WTC11 (cell line): ENCODE measurements at regions not wholly inside any gene's neighbourhood (a gene's known extent, or its start where the extent isn't known, plus 50 kb on each side); places are given as distances from the start of the nearest gene placed in this dataset.

ENCODE experiments used
- ATAC-seq: fragments of 200-7000 bp; cut with Tn5 transposase; 2 replicates; pipeline ENCODE4 v1.10.0; 2021; ENCODE audit warnings: mild to moderate bottlenecking, moderate library complexity
- CTCF ChIA-PET: fragments of 300-600 bp; sonication (Branson Sonifier 250); formaldehyde crosslinking; loops from one replicate; lab custom pipeline; 2021; ENCODE audit warnings: antibody characterized with exemption; lab: Charles Lee
- POLR2A ChIA-PET: fragments of 350-600 bp; sonication (Branson Sonifier 250); formaldehyde crosslinking; loops from one replicate; lab custom pipeline; 2021; ENCODE audit warnings: antibody characterized with exemption; lab: Charles Lee
- DNase-seq: peaks from one replicate; pipeline ENCODE4 v3.0.0; 2021; ENCODE audit warnings: low spot score
- H3K27ac Mint-ChIP-seq: 2 replicates; pipeline ENCODE4 v1.8.0; 2021; ENCODE audit warnings: mixed read lengths
- H3K27me3 Mint-ChIP-seq: 2 replicates; pipeline ENCODE4 v1.8.0; 2021; ENCODE audit warnings: low read depth, mild to moderate bottlenecking, moderate library complexity, mixed read lengths
- H3K36me3 Mint-ChIP-seq: 2 replicates; pipeline ENCODE4 v1.8.0; 2021; ENCODE audit warnings: mixed read lengths
- H3K4me1 Mint-ChIP-seq: 2 replicates; pipeline ENCODE4 v1.8.0; 2022; ENCODE audit warnings: mixed read lengths
- H3K4me3 Mint-ChIP-seq: 2 replicates; pipeline ENCODE4 v1.8.0; 2021; ENCODE audit warnings: mild to moderate bottlenecking, moderate library complexity, mixed read lengths
- H3K9me3 Mint-ChIP-seq: 2 replicates; pipeline ENCODE4 v1.8.0; 2021; ENCODE audit warnings: mixed read lengths
- CBFB ChIP-seq: sonication (generic); formaldehyde crosslinking; IDR thresholded peaks from 2 replicates; pipeline ENCODE4 v1.8.1; 2022; ENCODE audit warnings: mild to moderate bottlenecking, low read depth, missing genetic modification reagents
- ELF4 ChIP-seq: sonication (generic); formaldehyde crosslinking; IDR thresholded peaks from 2 replicates; pipeline ENCODE4 v1.8.1; 2022; ENCODE audit warnings: low read depth, mild to moderate bottlenecking, moderate library complexity, missing genetic modification reagents
- EMX1 ChIP-seq: fragments of 250-450 bp; sonication (Bioruptor Pico); IDR thresholded peaks from 2 replicates; pipeline ENCODE4 v1.8.0; 2021; ENCODE audit warnings: mild to moderate bottlenecking
- FOXP4 ChIP-seq: sonication (generic); formaldehyde crosslinking; IDR thresholded peaks from 2 replicates; pipeline ENCODE4 v1.8.0; 2022; ENCODE audit warnings: mild to moderate bottlenecking, missing genetic modification reagents
- GTF2I ChIP-seq: fragments of 250-450 bp; sonication (Bioruptor Pico); conservative IDR thresholded peaks from 2 replicates; pipeline ENCODE4 v1.4.0; 2021; ENCODE audit warnings: mild to moderate bottlenecking
- IRF2 ChIP-seq: sonication (generic); formaldehyde crosslinking; IDR thresholded peaks from 2 replicates; pipeline ENCODE4 v1.8.0; 2022; ENCODE audit warnings: low read depth, missing genetic modification reagents, borderline replicate concordance
- MAX ChIP-seq: sonication (generic); formaldehyde crosslinking; IDR thresholded peaks from 2 replicates; pipeline ENCODE4 v1.8.0; 2022; ENCODE audit warnings: mild to moderate bottlenecking, missing genetic modification reagents
- NFATC4 ChIP-seq: fragments of 250-450 bp; sonication (Bioruptor Pico); IDR thresholded peaks from 2 replicates; pipeline ENCODE4 v1.9.0; 2021; ENCODE audit warnings: mild to moderate bottlenecking
- PRDM15 ChIP-seq: sonication (generic); formaldehyde crosslinking; IDR thresholded peaks from 2 replicates; pipeline ENCODE4 v1.8.0; 2022; ENCODE audit warnings: missing genetic modification reagents
- PREB ChIP-seq: sonication (generic); formaldehyde crosslinking; IDR thresholded peaks from 2 replicates; pipeline ENCODE4 v1.8.1; 2022; ENCODE audit warnings: mild to moderate bottlenecking, missing genetic modification reagents, moderate library complexity, borderline replicate concordance
- SMAD3 ChIP-seq: sonication (generic); formaldehyde crosslinking; IDR thresholded peaks from 2 replicates; pipeline ENCODE4 v1.8.0; 2022; ENCODE audit warnings: missing genetic modification reagents, mild to moderate bottlenecking, borderline replicate concordance
- TCF7 ChIP-seq: sonication (generic); formaldehyde crosslinking; IDR thresholded peaks from 2 replicates; pipeline ENCODE4 v1.8.0; 2022; ENCODE audit warnings: mild to moderate bottlenecking, low read depth, missing genetic modification reagents, moderate library complexity
- USF2 ChIP-seq: sonication (generic); formaldehyde crosslinking; IDR thresholded peaks from 2 replicates; pipeline ENCODE4 v1.8.1; 2023; ENCODE audit warnings: mild to moderate bottlenecking, missing genetic modification reagents, moderate library complexity
- ZBTB43 ChIP-seq: sonication (generic); formaldehyde crosslinking; IDR thresholded peaks from 2 replicates; pipeline ENCODE4 v1.8.1; 2023; ENCODE audit warnings: mild to moderate bottlenecking, missing genetic modification reagents
- TF ChIP-seq, protein P1 (sequence below): sonication (generic); formaldehyde crosslinking; IDR thresholded peaks from 2 replicates; pipeline ENCODE4 v1.8.1; 2023; ENCODE audit warnings: mild to moderate bottlenecking, missing genetic modification reagents
- TF ChIP-seq, protein P2 (sequence below): sonication (generic); formaldehyde crosslinking; IDR thresholded peaks from 2 replicates; pipeline ENCODE4 v1.8.1; 2023; ENCODE audit warnings: mild to moderate bottlenecking, missing genetic modification reagents, borderline replicate concordance

DNA sequence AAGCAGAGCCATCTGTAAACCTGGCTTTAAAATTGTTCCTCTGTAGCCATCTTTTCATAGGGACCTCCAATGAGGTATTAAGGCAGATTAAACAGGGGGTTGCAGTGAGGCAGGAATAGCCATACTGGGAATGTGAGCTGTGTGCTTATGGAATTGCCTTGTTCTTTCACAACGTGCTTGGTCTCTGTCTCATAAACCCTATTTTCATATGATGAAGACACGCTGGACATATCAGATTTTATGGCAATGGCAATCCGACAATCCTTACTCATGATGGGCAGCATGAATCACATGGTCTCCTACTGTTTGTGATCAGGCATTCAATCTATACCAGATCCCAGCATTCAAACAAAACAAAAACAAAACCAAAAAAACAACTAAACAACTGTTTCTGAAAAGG is 418.9 kb upstream of the NRP1 start (continued):
- no peak for TF ChIP-seq PREB (CRISPR knock-in tag)

- Mint-ChIP-seq H3K9me3 (peaks cover 6% of the 10 kb centered on the region; the same call in 1 of the 2 replicates), H3K4me1 (no peaks in the 10 kb centered on the region), H3K27ac (no peak overlapping the region), H3K27me3 (no peaks in the 10 kb centered on the region), H3K4me3 (no peak overlapping the region), H3K36me3 (no peaks in the 10 kb centered on the region)
- ChIA-PET CTCF (no interaction called here), POLR2A (no interaction called here)
- DNase-seq (no peak), ATAC-seq (no peak)
- no peak for TF ChIP-seq FOXP4 (CRISPR knock-in tag)
- TF ChIP-seq, protein P1, sequence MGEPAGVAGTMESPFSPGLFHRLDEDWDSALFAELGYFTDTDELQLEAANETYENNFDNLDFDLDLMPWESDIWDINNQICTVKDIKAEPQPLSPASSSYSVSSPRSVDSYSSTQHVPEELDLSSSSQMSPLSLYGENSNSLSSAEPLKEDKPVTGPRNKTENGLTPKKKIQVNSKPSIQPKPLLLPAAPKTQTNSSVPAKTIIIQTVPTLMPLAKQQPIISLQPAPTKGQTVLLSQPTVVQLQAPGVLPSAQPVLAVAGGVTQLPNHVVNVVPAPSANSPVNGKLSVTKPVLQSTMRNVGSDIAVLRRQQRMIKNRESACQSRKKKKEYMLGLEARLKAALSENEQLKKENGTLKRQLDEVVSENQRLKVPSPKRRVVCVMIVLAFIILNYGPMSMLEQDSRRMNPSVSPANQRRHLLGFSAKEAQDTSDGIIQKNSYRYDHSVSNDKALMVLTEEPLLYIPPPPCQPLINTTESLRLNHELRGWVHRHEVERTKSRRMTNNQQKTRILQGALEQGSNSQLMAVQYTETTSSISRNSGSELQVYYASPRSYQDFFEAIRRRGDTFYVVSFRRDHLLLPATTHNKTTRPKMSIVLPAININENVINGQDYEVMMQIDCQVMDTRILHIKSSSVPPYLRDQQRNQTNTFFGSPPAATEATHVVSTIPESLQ (CRISPR knock-in tag): no peak
- no peak for TF ChIP-seq TCF7 (CRISPR knock-in tag)
- no peak for TF ChIP-seq MAX (CRISPR knock-in tag)
- no peak for TF ChIP-seq USF2 (CRISPR knock-in tag)
- no peak for TF ChIP-seq CBFB
- TF ChIP-seq IRF2: no peak
- TF ChIP-seq GTF2I (CRISPR knock-in tag): no peak
- no peak for TF ChIP-seq NFATC4 (CRISPR knock-in tag)
- TF ChIP-seq ELF4 (CRISPR knock-in tag): no peak
- TF ChIP-seq PRDM15 (CRISPR knock-in tag): no peak
Measured at GRCh38 chr10:33749790-33750189, 415.3 kb upstream of the NRP1 start.

DNA sequence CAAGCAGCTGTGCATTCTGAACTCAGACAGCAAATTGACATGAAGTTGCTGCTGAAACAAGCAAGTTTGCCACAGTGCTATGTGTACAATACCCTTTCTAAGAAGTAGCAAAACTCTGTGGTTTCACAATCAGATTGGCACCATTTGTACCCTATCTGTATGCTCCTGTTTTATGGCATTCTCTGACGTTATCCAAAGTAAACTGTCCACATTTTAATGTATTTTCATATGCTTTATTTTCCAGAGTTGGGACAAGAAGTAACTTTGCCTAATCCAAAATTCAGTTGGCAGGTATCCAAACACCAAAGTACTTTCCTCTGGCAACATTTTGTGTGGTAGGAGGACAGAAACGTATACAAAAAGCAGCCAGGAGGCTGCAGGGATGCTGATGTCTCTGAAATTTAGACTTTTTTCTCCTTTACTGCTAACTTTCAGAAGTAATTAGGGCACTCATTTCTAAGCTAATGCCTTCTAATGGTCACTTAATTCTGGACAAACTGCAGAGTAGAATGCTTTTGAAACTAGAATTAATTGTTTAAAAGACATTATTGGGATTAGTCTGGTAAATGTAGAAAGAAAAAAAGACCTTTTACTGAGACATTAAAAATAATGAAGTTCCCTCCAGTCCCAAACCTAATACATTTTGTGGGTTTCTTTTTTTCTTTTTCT is 414.7 kb upstream of the NRP1 start:
- H3K4me1 Mint-ChIP-seq: no peaks in the 10 kb centered on the region
- H3K36me3 Mint-ChIP-seq: no peaks in the 10 kb centered on the region
- H3K27me3 Mint-ChIP-seq: no peaks in the 10 kb centered on the region
- CTCF ChIA-PET: no interaction called here
- ATAC-seq (no peak), DNase-seq (no peak)
- H3K27ac Mint-ChIP-seq: no peak overlapping the region
- H3K9me3 Mint-ChIP-seq: peaks cover 6% of the 10 kb centered on the region; the same call in 1 of the 2 replicates
- no peak overlapping the region for H3K4me3 Mint-ChIP-seq
- POLR2A ChIA-PET: no interaction called here
- TF ChIP-seq SMAD3 (CRISPR knock-in tag) (no peak), EMX1 (CRISPR knock-in tag) (no peak), ZBTB43 (CRISPR knock-in tag) (no peak)
- TF ChIP-seq, protein P2, sequence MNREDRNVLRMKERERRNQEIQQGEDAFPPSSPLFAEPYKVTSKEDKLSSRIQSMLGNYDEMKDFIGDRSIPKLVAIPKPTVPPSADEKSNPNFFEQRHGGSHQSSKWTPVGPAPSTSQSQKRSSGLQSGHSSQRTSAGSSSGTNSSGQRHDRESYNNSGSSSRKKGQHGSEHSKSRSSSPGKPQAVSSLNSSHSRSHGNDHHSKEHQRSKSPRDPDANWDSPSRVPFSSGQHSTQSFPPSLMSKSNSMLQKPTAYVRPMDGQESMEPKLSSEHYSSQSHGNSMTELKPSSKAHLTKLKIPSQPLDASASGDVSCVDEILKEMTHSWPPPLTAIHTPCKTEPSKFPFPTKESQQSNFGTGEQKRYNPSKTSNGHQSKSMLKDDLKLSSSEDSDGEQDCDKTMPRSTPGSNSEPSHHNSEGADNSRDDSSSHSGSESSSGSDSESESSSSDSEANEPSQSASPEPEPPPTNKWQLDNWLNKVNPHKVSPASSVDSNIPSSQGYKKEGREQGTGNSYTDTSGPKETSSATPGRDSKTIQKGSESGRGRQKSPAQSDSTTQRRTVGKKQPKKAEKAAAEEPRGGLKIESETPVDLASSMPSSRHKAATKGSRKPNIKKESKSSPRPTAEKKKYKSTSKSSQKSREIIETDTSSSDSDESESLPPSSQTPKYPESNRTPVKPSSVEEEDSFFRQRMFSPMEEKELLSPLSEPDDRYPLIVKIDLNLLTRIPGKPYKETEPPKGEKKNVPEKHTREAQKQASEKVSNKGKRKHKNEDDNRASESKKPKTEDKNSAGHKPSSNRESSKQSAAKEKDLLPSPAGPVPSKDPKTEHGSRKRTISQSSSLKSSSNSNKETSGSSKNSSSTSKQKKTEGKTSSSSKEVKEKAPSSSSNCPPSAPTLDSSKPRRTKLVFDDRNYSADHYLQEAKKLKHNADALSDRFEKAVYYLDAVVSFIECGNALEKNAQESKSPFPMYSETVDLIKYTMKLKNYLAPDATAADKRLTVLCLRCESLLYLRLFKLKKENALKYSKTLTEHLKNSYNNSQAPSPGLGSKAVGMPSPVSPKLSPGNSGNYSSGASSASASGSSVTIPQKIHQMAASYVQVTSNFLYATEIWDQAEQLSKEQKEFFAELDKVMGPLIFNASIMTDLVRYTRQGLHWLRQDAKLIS (CRISPR knock-in tag): no peak
